ENCODE measurements at regions not wholly inside any gene's neighbourhood (a gene's known extent, or its start where the extent isn't known, plus 50 kb on each side); places are given as distances from the start of the nearest gene placed in this dataset.

DNA sequence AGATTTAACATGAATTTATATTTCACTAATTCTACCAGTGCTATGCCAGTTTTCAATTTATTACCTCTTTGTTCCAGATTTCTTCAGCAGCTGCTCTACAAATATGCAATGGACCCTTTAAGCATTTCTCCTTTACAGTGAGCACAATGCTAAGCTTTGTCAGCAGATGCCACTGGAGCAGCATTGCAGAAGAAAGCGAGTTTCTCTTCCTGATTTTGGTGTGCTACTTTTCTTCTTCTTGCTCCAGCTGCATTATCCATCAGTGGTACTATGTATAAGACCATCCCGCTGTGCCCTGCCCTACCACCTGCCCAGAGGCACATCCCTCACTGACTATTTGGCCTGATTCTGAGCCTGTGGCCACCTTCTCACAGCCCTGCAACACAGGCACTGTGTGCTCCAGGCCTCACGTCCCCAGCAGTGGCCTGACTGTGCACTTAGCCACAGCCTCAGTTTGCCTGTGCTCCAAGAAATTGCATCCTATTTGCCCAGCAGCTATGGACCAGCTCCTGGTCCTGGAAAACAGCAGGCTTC, 84.1 kb downstream of the TNFAIP3 start:
- Mint-ChIP-seq H3K36me3 (ENCODE audit: low read depth) (no peaks in the 10 kb centered on the region), H3K4me3 (no peak overlapping the region)
- no peak overlapping the region for H2AFZ ChIP-seq

More for the DNA sequence above, 84.1 kb downstream of the TNFAIP3 start:
- no peaks in the 10 kb centered on the region for H3K9me3 Mint-ChIP-seq
- H3K4me1 ChIP-seq (ENCODE audit: insufficient read depth) = peaks cover 5% of the 10 kb centered on the region; the same call in 1 of the 2 replicates
- H3K9me2 ChIP-seq (ENCODE audit: insufficient read depth) = 0 out of 2 replicates have a peak, but pooled peaks cover 3% of the 10 kb centered on the region
- no peaks in the 10 kb centered on the region for H4K20me1 ChIP-seq (replicated peaks; ENCODE audit: insufficient read depth)
- no peaks in the 10 kb centered on the region for H3K79me2 ChIP-seq (replicated peaks; ENCODE audit: insufficient read depth)
- no peaks in the 10 kb centered on the region; the same call in none of the 3 replicates for H3K4me1 Mint-ChIP-seq
- no peaks in the 10 kb centered on the region for H3K36me3 ChIP-seq (ENCODE audit: insufficient read depth)
- no peak for DNase-seq (ENCODE audit: low spot score)
- TF ChIP-seq EZH2phosphoT487 (IDR thresholded peaks at IDR 0.05; ENCODE audit: unreplicated experiment) (no peak), STAT1 (IDR thresholded peaks at IDR 0.05; ENCODE audit: unreplicated experiment) (no peak)
- TF ChIP-seq, protein P1, sequence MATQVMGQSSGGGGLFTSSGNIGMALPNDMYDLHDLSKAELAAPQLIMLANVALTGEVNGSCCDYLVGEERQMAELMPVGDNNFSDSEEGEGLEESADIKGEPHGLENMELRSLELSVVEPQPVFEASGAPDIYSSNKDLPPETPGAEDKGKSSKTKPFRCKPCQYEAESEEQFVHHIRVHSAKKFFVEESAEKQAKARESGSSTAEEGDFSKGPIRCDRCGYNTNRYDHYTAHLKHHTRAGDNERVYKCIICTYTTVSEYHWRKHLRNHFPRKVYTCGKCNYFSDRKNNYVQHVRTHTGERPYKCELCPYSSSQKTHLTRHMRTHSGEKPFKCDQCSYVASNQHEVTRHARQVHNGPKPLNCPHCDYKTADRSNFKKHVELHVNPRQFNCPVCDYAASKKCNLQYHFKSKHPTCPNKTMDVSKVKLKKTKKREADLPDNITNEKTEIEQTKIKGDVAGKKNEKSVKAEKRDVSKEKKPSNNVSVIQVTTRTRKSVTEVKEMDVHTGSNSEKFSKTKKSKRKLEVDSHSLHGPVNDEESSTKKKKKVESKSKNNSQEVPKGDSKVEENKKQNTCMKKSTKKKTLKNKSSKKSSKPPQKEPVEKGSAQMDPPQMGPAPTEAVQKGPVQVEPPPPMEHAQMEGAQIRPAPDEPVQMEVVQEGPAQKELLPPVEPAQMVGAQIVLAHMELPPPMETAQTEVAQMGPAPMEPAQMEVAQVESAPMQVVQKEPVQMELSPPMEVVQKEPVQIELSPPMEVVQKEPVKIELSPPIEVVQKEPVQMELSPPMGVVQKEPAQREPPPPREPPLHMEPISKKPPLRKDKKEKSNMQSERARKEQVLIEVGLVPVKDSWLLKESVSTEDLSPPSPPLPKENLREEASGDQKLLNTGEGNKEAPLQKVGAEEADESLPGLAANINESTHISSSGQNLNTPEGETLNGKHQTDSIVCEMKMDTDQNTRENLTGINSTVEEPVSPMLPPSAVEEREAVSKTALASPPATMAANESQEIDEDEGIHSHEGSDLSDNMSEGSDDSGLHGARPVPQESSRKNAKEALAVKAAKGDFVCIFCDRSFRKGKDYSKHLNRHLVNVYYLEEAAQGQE (IDR thresholded peaks at IDR 0.05; ENCODE audit: unreplicated experiment) = no peak
- TF ChIP-seq, protein P2, sequence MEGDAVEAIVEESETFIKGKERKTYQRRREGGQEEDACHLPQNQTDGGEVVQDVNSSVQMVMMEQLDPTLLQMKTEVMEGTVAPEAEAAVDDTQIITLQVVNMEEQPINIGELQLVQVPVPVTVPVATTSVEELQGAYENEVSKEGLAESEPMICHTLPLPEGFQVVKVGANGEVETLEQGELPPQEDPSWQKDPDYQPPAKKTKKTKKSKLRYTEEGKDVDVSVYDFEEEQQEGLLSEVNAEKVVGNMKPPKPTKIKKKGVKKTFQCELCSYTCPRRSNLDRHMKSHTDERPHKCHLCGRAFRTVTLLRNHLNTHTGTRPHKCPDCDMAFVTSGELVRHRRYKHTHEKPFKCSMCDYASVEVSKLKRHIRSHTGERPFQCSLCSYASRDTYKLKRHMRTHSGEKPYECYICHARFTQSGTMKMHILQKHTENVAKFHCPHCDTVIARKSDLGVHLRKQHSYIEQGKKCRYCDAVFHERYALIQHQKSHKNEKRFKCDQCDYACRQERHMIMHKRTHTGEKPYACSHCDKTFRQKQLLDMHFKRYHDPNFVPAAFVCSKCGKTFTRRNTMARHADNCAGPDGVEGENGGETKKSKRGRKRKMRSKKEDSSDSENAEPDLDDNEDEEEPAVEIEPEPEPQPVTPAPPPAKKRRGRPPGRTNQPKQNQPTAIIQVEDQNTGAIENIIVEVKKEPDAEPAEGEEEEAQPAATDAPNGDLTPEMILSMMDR (conservative IDR thresholded peaks at IDR 0.05; ENCODE audit: low read depth in 2 of 2) = 0 out of 4 replicates have a peak, but pooled peaks of 1 of the 2 experiments have one; percentile 12
- TF ChIP-seq, protein P3, sequence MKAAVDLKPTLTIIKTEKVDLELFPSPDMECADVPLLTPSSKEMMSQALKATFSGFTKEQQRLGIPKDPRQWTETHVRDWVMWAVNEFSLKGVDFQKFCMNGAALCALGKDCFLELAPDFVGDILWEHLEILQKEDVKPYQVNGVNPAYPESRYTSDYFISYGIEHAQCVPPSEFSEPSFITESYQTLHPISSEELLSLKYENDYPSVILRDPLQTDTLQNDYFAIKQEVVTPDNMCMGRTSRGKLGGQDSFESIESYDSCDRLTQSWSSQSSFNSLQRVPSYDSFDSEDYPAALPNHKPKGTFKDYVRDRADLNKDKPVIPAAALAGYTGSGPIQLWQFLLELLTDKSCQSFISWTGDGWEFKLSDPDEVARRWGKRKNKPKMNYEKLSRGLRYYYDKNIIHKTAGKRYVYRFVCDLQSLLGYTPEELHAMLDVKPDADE (IDR thresholded peaks at IDR 0.05) = no peak
- ATAC-seq = no peak
- no peak overlapping the region for H3K4me3 ChIP-seq
- H3K27ac ChIP-seq (ENCODE audit: low read depth) = no peak overlapping the region
- H3K4me2 ChIP-seq = no peak overlapping the region
- no peaks in the 10 kb centered on the region for H3K27me3 ChIP-seq (ENCODE audit: insufficient read depth)
- H3F3A ChIP-seq (replicated peaks; ENCODE audit: low read depth) = no peaks in the 10 kb centered on the region
- no peak overlapping the region for H3K27ac Mint-ChIP-seq
- H3K27me3 Mint-ChIP-seq (ENCODE audit: insufficient read depth, low read depth, poor library complexity) = no peaks in the 10 kb centered on the region
